ENCODE measurements at regions not wholly inside any gene's neighbourhood (a gene's known extent, or its start where the extent isn't known, plus 50 kb on each side); places are given as distances from the start of the nearest gene placed in this dataset.

GRCh38 chr18:55856229-55856628, 268.2 kb upstream of the TCF4 start:
- H3K36me3 ChIP-seq (ENCODE audit: low read length) = no peaks in the 10 kb centered on the region
- H3K27ac ChIP-seq (ENCODE audit: low read depth, low read length) = no peak overlapping the region

GRCh38 chr18:55853268-55853667, 265.3 kb upstream of the TCF4 start:
- no peak overlapping the region for H3K9ac ChIP-seq (ENCODE audit: low read length)
- H3K79me2 ChIP-seq (ENCODE audit: insufficient read depth, low read length) = no peaks in the 10 kb centered on the region
- H3K9me3 ChIP-seq (ENCODE audit: insufficient read depth, low read length) = no peaks in the 10 kb centered on the region
- H3K4me3 ChIP-seq (ENCODE audit: insufficient read depth, low read length, poor library complexity, severe bottlenecking) = no peak overlapping the region
- H3K27me3 ChIP-seq (ENCODE audit: low read length) = no peaks in the 10 kb centered on the region
- H3F3A ChIP-seq (ENCODE audit: insufficient read depth) = no peaks in the 10 kb centered on the region
- H3K9me2 ChIP-seq (replicated peaks; ENCODE audit: insufficient read depth, low read length) = no peaks in the 10 kb centered on the region
- H3K4me2 ChIP-seq (ENCODE audit: low read depth, low read length, poor library complexity, severe bottlenecking) = no peak overlapping the region
- H3K27ac ChIP-seq (ENCODE audit: low read depth, low read length) = no peak overlapping the region
- no peaks in the 10 kb centered on the region for H4K20me1 ChIP-seq (ENCODE audit: low read depth, low read length)
- H3K36me3 ChIP-seq (ENCODE audit: low read length) = no peaks in the 10 kb centered on the region
- TF ChIP-seq CTCF (IDR thresholded peaks at IDR 0.05; ENCODE audit: insufficient read depth, low read length, poor library complexity, severe bottlenecking) = no peak
- no peak for TF ChIP-seq EZH2phosphoT487 (conservative IDR thresholded peaks at IDR 0.05; ENCODE audit: low read length)
- no peak overlapping the region for H2AFZ ChIP-seq (ENCODE audit: low read depth, low read length, severe bottlenecking)

More at GRCh38 chr18:55856229-55856628, 268.2 kb upstream of the TCF4 start:
- Histone ChIP-seq H3F3A (ENCODE audit: insufficient read depth) (no peaks in the 10 kb centered on the region), H3K27me3 (ENCODE audit: low read length) (no peaks in the 10 kb centered on the region), H3K4me2 (ENCODE audit: low read depth, low read length, poor library complexity, severe bottlenecking) (no peak overlapping the region), H3K4me3 (ENCODE audit: insufficient read depth, low read length, poor library complexity, severe bottlenecking) (no peak overlapping the region), H3K9me2 (replicated peaks; ENCODE audit: insufficient read depth, low read length) (no peaks in the 10 kb centered on the region), H4K20me1 (ENCODE audit: low read depth, low read length) (no peaks in the 10 kb centered on the region), H2AFZ (ENCODE audit: low read depth, low read length, severe bottlenecking) (no peak overlapping the region), H3K79me2 (ENCODE audit: insufficient read depth, low read length) (no peaks in the 10 kb centered on the region), H3K9me3 (ENCODE audit: insufficient read depth, low read length) (no peaks in the 10 kb centered on the region), H3K9ac (ENCODE audit: low read length) (no peak overlapping the region)
- no peak for TF ChIP-seq CTCF (IDR thresholded peaks at IDR 0.05; ENCODE audit: insufficient read depth, low read length, poor library complexity, severe bottlenecking)

- H3K4me3 ChIP-seq (ENCODE audit: insufficient read depth, low read length, poor library complexity, severe bottlenecking) = no peak overlapping the region
- no peaks in the 10 kb centered on the region for H3K9me3 ChIP-seq (ENCODE audit: insufficient read depth, low read length)
- no peak overlapping the region for H3K9ac ChIP-seq (ENCODE audit: low read length)
- no peak for TF ChIP-seq CTCF (IDR thresholded peaks at IDR 0.05; ENCODE audit: insufficient read depth, low read length, poor library complexity, severe bottlenecking)
- TF ChIP-seq EZH2phosphoT487 (conservative IDR thresholded peaks at IDR 0.05; ENCODE audit: low read length) = no peak
- H3K79me2 ChIP-seq (ENCODE audit: insufficient read depth, low read length) = no peaks in the 10 kb centered on the region
- no peaks in the 10 kb centered on the region for H3K36me3 ChIP-seq (ENCODE audit: low read length)
- no peaks in the 10 kb centered on the region for H4K20me1 ChIP-seq (ENCODE audit: low read depth, low read length)
- H3K9me2 ChIP-seq (replicated peaks; ENCODE audit: insufficient read depth, low read length) = no peaks in the 10 kb centered on the region
- H3K4me2 ChIP-seq (ENCODE audit: low read depth, low read length, poor library complexity, severe bottlenecking) = no peak overlapping the region
- no peaks in the 10 kb centered on the region for H3F3A ChIP-seq (ENCODE audit: insufficient read depth)
- no peak overlapping the region for H2AFZ ChIP-seq (ENCODE audit: low read depth, low read length, severe bottlenecking)
- H3K27me3 ChIP-seq (ENCODE audit: low read length) = no peaks in the 10 kb centered on the region
- H3K27ac ChIP-seq (ENCODE audit: low read depth, low read length) = no peak overlapping the region
Measured at GRCh38 chr18:55850904-55851303, 262.9 kb upstream of the TCF4 start.

- Histone ChIP-seq H3K9me3 (ENCODE audit: insufficient read depth, low read length) (no peaks in the 10 kb centered on the region), H3K4me2 (ENCODE audit: low read depth, low read length, poor library complexity, severe bottlenecking) (no peak overlapping the region), H2AFZ (ENCODE audit: low read depth, low read length, severe bottlenecking) (no peak overlapping the region), H4K20me1 (ENCODE audit: low read depth, low read length) (no peaks in the 10 kb centered on the region), H3F3A (ENCODE audit: insufficient read depth) (no peaks in the 10 kb centered on the region), H3K27me3 (ENCODE audit: low read length) (no peaks in the 10 kb centered on the region), H3K79me2 (ENCODE audit: insufficient read depth, low read length) (no peaks in the 10 kb centered on the region), H3K36me3 (ENCODE audit: low read length) (no peaks in the 10 kb centered on the region), H3K27ac (ENCODE audit: low read depth, low read length) (no peak overlapping the region), H3K9ac (ENCODE audit: low read length) (no peak overlapping the region), H3K9me2 (replicated peaks; ENCODE audit: insufficient read depth, low read length) (no peaks in the 10 kb centered on the region), H3K4me3 (ENCODE audit: insufficient read depth, low read length, poor library complexity, severe bottlenecking) (no peak overlapping the region)
- TF ChIP-seq EZH2phosphoT487 (conservative IDR thresholded peaks at IDR 0.05; ENCODE audit: low read length) (no peak), CTCF (IDR thresholded peaks at IDR 0.05; ENCODE audit: insufficient read depth, low read length, poor library complexity, severe bottlenecking) (no peak)
Measured at GRCh38 chr18:55849391-55849790, 261.4 kb upstream of the TCF4 start.

Data from SU-DHL-6 (cell line).